ENCODE measurements at regions not wholly inside any gene's neighbourhood (a gene's known extent, or its start where the extent isn't known, plus 50 kb on each side); places are given as distances from the start of the nearest gene placed in this dataset.

GRCh38 chr19:46932346-46932745 is 71.5 kb downstream of the ARHGAP35 start:
- H3K4me1 ChIP-seq (ENCODE audit: control insufficient read depth in 3 of 3, insufficient read depth in 2 of 3, low read depth in 1 of 3, low read length in 2 of 3) = peaks cover 2 to 7% (median 5%) of the 10 kb centered on the region in 3 donors
- no peaks in the 10 kb centered on the region for H3K27me3 ChIP-seq (ENCODE audit: control insufficient read depth in 3 of 3, insufficient read depth in 3 of 3, low read length in 3 of 3)
- H3K9me3 ChIP-seq (ENCODE audit: control insufficient read depth in 2 of 2, insufficient read depth in 1 of 2, low read depth in 1 of 2, low read length in 1 of 2) = no peaks in the 10 kb centered on the region
- DNase-seq = no peak
- FAIRE-seq = no peak
- WGBS, 3 donors = 54 to 68% (median 57%) methylated on average over 2 of the region's 2 CpGs
- peaks cover 0 to 15% (median under 1%) of the 10 kb centered on the region in 3 donors for H3K36me3 ChIP-seq (ENCODE audit: control insufficient read depth in 3 of 3, insufficient read depth in 2 of 3, low read depth in 1 of 3, low read length in 3 of 3)
- H3K4me3 ChIP-seq (ENCODE audit: low read depth in 1 of 3, low read length in 3 of 3) = no peak overlapping the region
- H3K27ac ChIP-seq (ENCODE audit: low read depth in 1 of 3, low read length in 2 of 3) = no peak overlapping the region

GRCh38 chr19:46935066-46935663 is 74.4 kb downstream of the ARHGAP35 start:
- H3K4me1 ChIP-seq (ENCODE audit: control insufficient read depth in 3 of 3, insufficient read depth in 2 of 3, low read depth in 1 of 3, low read length in 2 of 3) = peaks cover 0 to 5% (median 2%) of the 10 kb centered on the region in 3 donors
- H3K36me3 ChIP-seq (ENCODE audit: control insufficient read depth in 3 of 3, insufficient read depth in 2 of 3, low read depth in 1 of 3, low read length in 3 of 3) = peaks cover 0 to 30% (median 6%) of the 10 kb centered on the region in 3 donors
- no peaks in the 10 kb centered on the region for H3K9me3 ChIP-seq (ENCODE audit: control insufficient read depth in 2 of 2, insufficient read depth in 1 of 2, low read depth in 1 of 2, low read length in 1 of 2)
- no peaks in the 10 kb centered on the region for H3K27me3 ChIP-seq (ENCODE audit: control insufficient read depth in 3 of 3, insufficient read depth in 3 of 3, low read length in 3 of 3)
- FAIRE-seq = no peak
- 61 to 71% (median 62%) methylated on average over 7 of the region's 7 CpGs for WGBS, 3 donors
- peak overlapping the region in 2 of 3 donors; percentile 34 to 78 for H3K27ac ChIP-seq (ENCODE audit: low read depth in 1 of 3, low read length in 2 of 3)
- no peak overlapping the region for H3K4me3 ChIP-seq (ENCODE audit: low read depth in 1 of 3, low read length in 3 of 3)
- peak in 1 of 2 donors; percentile 32 for DNase-seq

- peaks cover 14 to 56% (median 27%) of the 10 kb centered on the region in 3 donors for H3K4me1 ChIP-seq (ENCODE audit: control insufficient read depth in 3 of 3, insufficient read depth in 2 of 3, low read depth in 1 of 3, low read length in 2 of 3)
- 90 to 95% (median 93%) methylated on average over 10 of the region's 10 CpGs for WGBS, 3 donors
- FAIRE-seq = no peak
Measured at GRCh38 chr19:46943150-46943946, 76.3 kb upstream of the NPAS1 start.

GRCh38 chr19:46944123-46944748 is 75.4 kb upstream of the NPAS1 start:
- WGBS, 3 donors = 67 to 76% (median 75%) methylated on average over 5 of the region's 5 CpGs
- peak overlapping the region; percentile 37 to 94 (median 74) for H3K27ac ChIP-seq (ENCODE audit: low read depth in 1 of 3, low read length in 2 of 3)
- DNase-seq = no peak
- H3K36me3 ChIP-seq (ENCODE audit: control insufficient read depth in 3 of 3, insufficient read depth in 2 of 3, low read depth in 1 of 3, low read length in 3 of 3) = peaks cover 0 to 47% (median 0%) of the 10 kb centered on the region in 3 donors
- H3K27me3 ChIP-seq (ENCODE audit: control insufficient read depth in 3 of 3, insufficient read depth in 3 of 3, low read length in 3 of 3) = no peaks in the 10 kb centered on the region
- FAIRE-seq = no peak
- no peak overlapping the region for H3K4me3 ChIP-seq (ENCODE audit: low read depth in 1 of 3, low read length in 3 of 3)
- no peaks in the 10 kb centered on the region for H3K9me3 ChIP-seq (ENCODE audit: control insufficient read depth in 2 of 2, insufficient read depth in 1 of 2, low read depth in 1 of 2, low read length in 1 of 2)
- H3K4me1 ChIP-seq (ENCODE audit: control insufficient read depth in 3 of 3, insufficient read depth in 2 of 3, low read depth in 1 of 3, low read length in 2 of 3) = peaks cover 17 to 63% (median 27%) of the 10 kb centered on the region in 3 donors

More at GRCh38 chr19:46943150-46943946, 76.3 kb upstream of the NPAS1 start:
- DNase-seq = peak in 1 of 2 donors; percentile 27
- Histone ChIP-seq H3K27me3 (ENCODE audit: control insufficient read depth in 3 of 3, insufficient read depth in 3 of 3, low read length in 3 of 3) (no peaks in the 10 kb centered on the region), H3K27ac (ENCODE audit: low read depth in 1 of 3, low read length in 2 of 3) (peak overlapping the region in 2 of 3 donors; percentile 12 to 94), H3K9me3 (ENCODE audit: control insufficient read depth in 2 of 2, insufficient read depth in 1 of 2, low read depth in 1 of 2, low read length in 1 of 2) (no peaks in the 10 kb centered on the region), H3K36me3 (ENCODE audit: control insufficient read depth in 3 of 3, insufficient read depth in 2 of 3, low read depth in 1 of 3, low read length in 3 of 3) (peaks cover 0 to 46% (median 0%) of the 10 kb centered on the region in 3 donors), H3K4me3 (ENCODE audit: low read depth in 1 of 3, low read length in 3 of 3) (no peak overlapping the region)

GRCh38 chr19:46944918-46945628 is 74.6 kb upstream of the NPAS1 start:
- 9 to 29% (median 26%) methylated on average over 7 of the region's 7 CpGs for WGBS, 3 donors
- no peak for FAIRE-seq

GRCh38 chr19:46945694-46946489 is 73.7 kb upstream of the NPAS1 start:
- H3K36me3 ChIP-seq (ENCODE audit: control insufficient read depth in 3 of 3, insufficient read depth in 2 of 3, low read depth in 1 of 3, low read length in 3 of 3) = peaks cover 0 to 31% (median 0%) of the 10 kb centered on the region in 3 donors
- no peak overlapping the region for H3K4me3 ChIP-seq (ENCODE audit: low read depth in 1 of 3, low read length in 3 of 3)
- peak; percentile 68 to 81 for DNase-seq
- H3K27me3 ChIP-seq (ENCODE audit: control insufficient read depth in 3 of 3, insufficient read depth in 3 of 3, low read length in 3 of 3) = no peaks in the 10 kb centered on the region
- H3K4me1 ChIP-seq (ENCODE audit: control insufficient read depth in 3 of 3, insufficient read depth in 2 of 3, low read depth in 1 of 3, low read length in 2 of 3) = peaks cover 24 to 80% (median 37%) of the 10 kb centered on the region in 3 donors
- H3K27ac ChIP-seq (ENCODE audit: low read depth in 1 of 3, low read length in 2 of 3) = peak overlapping the region; percentile 67 to 94 (median 74)
- FAIRE-seq = no peak
- H3K9me3 ChIP-seq (ENCODE audit: control insufficient read depth in 2 of 2, insufficient read depth in 1 of 2, low read depth in 1 of 2, low read length in 1 of 2) = no peaks in the 10 kb centered on the region
- 38 to 51% (median 48%) methylated on average over 8 of the region's 8 CpGs for WGBS, 3 donors

More at GRCh38 chr19:46944918-46945628, 74.6 kb upstream of the NPAS1 start:
- Histone ChIP-seq H3K4me1 (ENCODE audit: control insufficient read depth in 3 of 3, insufficient read depth in 2 of 3, low read depth in 1 of 3, low read length in 2 of 3) (peaks cover 17 to 72% (median 31%) of the 10 kb centered on the region in 3 donors), H3K27ac (ENCODE audit: low read depth in 1 of 3, low read length in 2 of 3) (peak overlapping the region; percentile 67 to 94 (median 74)), H3K27me3 (ENCODE audit: control insufficient read depth in 3 of 3, insufficient read depth in 3 of 3, low read length in 3 of 3) (no peaks in the 10 kb centered on the region), H3K36me3 (ENCODE audit: control insufficient read depth in 3 of 3, insufficient read depth in 2 of 3, low read depth in 1 of 3, low read length in 3 of 3) (peaks cover 0 to 39% (median 0%) of the 10 kb centered on the region in 3 donors), H3K4me3 (ENCODE audit: low read depth in 1 of 3, low read length in 3 of 3) (no peak overlapping the region), H3K9me3 (ENCODE audit: control insufficient read depth in 2 of 2, insufficient read depth in 1 of 2, low read depth in 1 of 2, low read length in 1 of 2) (no peaks in the 10 kb centered on the region)
- peak; percentile 87 for DNase-seq

GRCh38 chr19:46946611-46947238 is 72.9 kb upstream of the NPAS1 start:
- Histone ChIP-seq H3K27me3 (ENCODE audit: control insufficient read depth in 3 of 3, insufficient read depth in 3 of 3, low read length in 3 of 3) (no peaks in the 10 kb centered on the region), H3K4me1 (ENCODE audit: control insufficient read depth in 3 of 3, insufficient read depth in 2 of 3, low read depth in 1 of 3, low read length in 2 of 3) (peaks cover 27 to 88% (median 46%) of the 10 kb centered on the region in 3 donors), H3K9me3 (ENCODE audit: control insufficient read depth in 2 of 2, insufficient read depth in 1 of 2, low read depth in 1 of 2, low read length in 1 of 2) (no peaks in the 10 kb centered on the region), H3K27ac (ENCODE audit: low read depth in 1 of 3, low read length in 2 of 3) (peak overlapping the region; percentile 67 to 94 (median 74)), H3K36me3 (ENCODE audit: control insufficient read depth in 3 of 3, insufficient read depth in 2 of 3, low read depth in 1 of 3, low read length in 3 of 3) (peaks cover 0 to 26% (median 0%) of the 10 kb centered on the region in 3 donors), H3K4me3 (ENCODE audit: low read depth in 1 of 3, low read length in 3 of 3) (no peak overlapping the region)
- DNase-seq (peak; percentile 57 to 75), FAIRE-seq (no peak)
- WGBS, 3 donors = 76 to 81% (median 80%) methylated on average over 4 of the region's 4 CpGs
